Esophagus squamous epithelium (tissue), 4 donors: ENCODE measurements at regions not wholly inside any gene's neighbourhood (a gene's known extent, or its start where the extent isn't known, plus 50 kb on each side); places are given as distances from the start of the nearest gene placed in this dataset.

ENCODE experiments used
- CTCF ChIP-seq, 6 experiments: fragments of 450-650 bp in 4 of 6; fragments of 200-600 bp in 2 of 6; sonication (generic) in 2 of 6; IDR thresholded peaks; one replicate each; pipeline ENCODE4 v1.5.1; 2016 to 2019; ENCODE audit warnings: antibody characterized with exemption in 6 of 6, mild to moderate bottlenecking in 4 of 6, moderate library complexity in 4 of 6
- POLR2A ChIP-seq, 4 donors: fragments of 450-650 bp; IDR thresholded peaks; one replicate each; pipeline ENCODE4 v1.6.1; 2017; ENCODE audit warnings: antibody characterized with exemption in 4 of 4, mild to moderate bottlenecking in 4 of 4, moderate library complexity in 3 of 4

- TF ChIP-seq CTCF (IDR thresholded peaks at IDR 0.05): no peak
- no peak for TF ChIP-seq POLR2A (IDR thresholded peaks at IDR 0.05)
Observed at GRCh38 chr9:75451505-75451904, 363.2 kb downstream of the OSTF1 start.
